OCI-LY3 (cell line): ENCODE measurements at regions not wholly inside any gene's neighbourhood (a gene's known extent, or its start where the extent isn't known, plus 50 kb on each side); places are given as distances from the start of the nearest gene placed in this dataset.

Experiments
- EZH2phosphoT487 ChIP-seq: fragments of 200-600 bp; shearing (Covaris generic); IDR thresholded peaks from 2 replicates; pipeline ENCODE4 v1.6.1; 2018; ENCODE audit warnings: antibody characterized with exemption, mixed run types, low read depth
- TF ChIP-seq, protein P1 (sequence below): fragments of 200-600, 300-600 bp; sonication (generic); IDR thresholded peaks from 2 replicates; pipeline ENCODE4 v1.5.1; 2014; ENCODE audit warnings: antibody characterized with exemption, low read length, low read depth

DNA sequence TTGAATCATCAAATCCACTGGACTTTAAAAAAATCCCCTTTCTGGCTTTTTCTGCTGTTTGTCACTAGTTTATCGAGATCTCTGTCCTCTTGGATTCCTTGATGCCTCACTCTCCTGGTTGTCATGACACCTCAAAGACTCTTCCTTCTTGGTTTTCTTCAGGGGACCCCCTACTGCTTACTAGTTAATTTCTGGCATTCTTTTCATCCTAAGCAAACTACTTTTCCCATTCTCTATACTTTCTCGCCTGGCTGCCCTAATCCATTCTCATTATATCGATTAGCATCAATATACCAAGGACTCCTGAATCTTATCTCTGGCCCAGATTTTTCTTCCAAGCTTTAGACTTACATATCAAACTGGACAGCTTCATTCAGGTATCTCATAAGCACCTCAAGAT, 98.6 kb downstream of the NEDD1 start:
- TF ChIP-seq, protein P1, sequence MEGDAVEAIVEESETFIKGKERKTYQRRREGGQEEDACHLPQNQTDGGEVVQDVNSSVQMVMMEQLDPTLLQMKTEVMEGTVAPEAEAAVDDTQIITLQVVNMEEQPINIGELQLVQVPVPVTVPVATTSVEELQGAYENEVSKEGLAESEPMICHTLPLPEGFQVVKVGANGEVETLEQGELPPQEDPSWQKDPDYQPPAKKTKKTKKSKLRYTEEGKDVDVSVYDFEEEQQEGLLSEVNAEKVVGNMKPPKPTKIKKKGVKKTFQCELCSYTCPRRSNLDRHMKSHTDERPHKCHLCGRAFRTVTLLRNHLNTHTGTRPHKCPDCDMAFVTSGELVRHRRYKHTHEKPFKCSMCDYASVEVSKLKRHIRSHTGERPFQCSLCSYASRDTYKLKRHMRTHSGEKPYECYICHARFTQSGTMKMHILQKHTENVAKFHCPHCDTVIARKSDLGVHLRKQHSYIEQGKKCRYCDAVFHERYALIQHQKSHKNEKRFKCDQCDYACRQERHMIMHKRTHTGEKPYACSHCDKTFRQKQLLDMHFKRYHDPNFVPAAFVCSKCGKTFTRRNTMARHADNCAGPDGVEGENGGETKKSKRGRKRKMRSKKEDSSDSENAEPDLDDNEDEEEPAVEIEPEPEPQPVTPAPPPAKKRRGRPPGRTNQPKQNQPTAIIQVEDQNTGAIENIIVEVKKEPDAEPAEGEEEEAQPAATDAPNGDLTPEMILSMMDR = no peak
- no peak for TF ChIP-seq EZH2phosphoT487
